ENCODE measurements at regions not wholly inside any gene's neighbourhood (a gene's known extent, or its start where the extent isn't known, plus 50 kb on each side); places are given as distances from the start of the nearest gene placed in this dataset.

DNA sequence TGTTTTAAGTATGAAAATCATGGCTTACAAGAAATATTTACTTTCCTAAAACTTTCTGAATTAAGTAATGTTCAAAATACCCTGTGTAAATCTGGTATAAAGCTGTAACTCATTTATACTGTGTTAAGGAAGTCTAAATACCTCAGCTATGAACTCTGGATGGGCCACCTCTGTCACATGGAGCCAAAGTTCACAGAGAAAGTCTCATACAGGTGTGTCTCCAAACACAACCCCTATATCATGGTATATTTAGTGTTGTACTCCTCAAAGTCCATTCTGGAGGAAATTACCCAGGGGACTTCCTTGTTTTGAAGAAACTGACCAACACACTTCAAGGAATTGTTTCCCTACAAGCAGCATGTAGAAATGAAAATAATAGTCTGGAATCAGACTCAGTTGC lies 909.2 kb upstream of the TENM4 start (continued):
- TF ChIP-seq, protein P1, sequence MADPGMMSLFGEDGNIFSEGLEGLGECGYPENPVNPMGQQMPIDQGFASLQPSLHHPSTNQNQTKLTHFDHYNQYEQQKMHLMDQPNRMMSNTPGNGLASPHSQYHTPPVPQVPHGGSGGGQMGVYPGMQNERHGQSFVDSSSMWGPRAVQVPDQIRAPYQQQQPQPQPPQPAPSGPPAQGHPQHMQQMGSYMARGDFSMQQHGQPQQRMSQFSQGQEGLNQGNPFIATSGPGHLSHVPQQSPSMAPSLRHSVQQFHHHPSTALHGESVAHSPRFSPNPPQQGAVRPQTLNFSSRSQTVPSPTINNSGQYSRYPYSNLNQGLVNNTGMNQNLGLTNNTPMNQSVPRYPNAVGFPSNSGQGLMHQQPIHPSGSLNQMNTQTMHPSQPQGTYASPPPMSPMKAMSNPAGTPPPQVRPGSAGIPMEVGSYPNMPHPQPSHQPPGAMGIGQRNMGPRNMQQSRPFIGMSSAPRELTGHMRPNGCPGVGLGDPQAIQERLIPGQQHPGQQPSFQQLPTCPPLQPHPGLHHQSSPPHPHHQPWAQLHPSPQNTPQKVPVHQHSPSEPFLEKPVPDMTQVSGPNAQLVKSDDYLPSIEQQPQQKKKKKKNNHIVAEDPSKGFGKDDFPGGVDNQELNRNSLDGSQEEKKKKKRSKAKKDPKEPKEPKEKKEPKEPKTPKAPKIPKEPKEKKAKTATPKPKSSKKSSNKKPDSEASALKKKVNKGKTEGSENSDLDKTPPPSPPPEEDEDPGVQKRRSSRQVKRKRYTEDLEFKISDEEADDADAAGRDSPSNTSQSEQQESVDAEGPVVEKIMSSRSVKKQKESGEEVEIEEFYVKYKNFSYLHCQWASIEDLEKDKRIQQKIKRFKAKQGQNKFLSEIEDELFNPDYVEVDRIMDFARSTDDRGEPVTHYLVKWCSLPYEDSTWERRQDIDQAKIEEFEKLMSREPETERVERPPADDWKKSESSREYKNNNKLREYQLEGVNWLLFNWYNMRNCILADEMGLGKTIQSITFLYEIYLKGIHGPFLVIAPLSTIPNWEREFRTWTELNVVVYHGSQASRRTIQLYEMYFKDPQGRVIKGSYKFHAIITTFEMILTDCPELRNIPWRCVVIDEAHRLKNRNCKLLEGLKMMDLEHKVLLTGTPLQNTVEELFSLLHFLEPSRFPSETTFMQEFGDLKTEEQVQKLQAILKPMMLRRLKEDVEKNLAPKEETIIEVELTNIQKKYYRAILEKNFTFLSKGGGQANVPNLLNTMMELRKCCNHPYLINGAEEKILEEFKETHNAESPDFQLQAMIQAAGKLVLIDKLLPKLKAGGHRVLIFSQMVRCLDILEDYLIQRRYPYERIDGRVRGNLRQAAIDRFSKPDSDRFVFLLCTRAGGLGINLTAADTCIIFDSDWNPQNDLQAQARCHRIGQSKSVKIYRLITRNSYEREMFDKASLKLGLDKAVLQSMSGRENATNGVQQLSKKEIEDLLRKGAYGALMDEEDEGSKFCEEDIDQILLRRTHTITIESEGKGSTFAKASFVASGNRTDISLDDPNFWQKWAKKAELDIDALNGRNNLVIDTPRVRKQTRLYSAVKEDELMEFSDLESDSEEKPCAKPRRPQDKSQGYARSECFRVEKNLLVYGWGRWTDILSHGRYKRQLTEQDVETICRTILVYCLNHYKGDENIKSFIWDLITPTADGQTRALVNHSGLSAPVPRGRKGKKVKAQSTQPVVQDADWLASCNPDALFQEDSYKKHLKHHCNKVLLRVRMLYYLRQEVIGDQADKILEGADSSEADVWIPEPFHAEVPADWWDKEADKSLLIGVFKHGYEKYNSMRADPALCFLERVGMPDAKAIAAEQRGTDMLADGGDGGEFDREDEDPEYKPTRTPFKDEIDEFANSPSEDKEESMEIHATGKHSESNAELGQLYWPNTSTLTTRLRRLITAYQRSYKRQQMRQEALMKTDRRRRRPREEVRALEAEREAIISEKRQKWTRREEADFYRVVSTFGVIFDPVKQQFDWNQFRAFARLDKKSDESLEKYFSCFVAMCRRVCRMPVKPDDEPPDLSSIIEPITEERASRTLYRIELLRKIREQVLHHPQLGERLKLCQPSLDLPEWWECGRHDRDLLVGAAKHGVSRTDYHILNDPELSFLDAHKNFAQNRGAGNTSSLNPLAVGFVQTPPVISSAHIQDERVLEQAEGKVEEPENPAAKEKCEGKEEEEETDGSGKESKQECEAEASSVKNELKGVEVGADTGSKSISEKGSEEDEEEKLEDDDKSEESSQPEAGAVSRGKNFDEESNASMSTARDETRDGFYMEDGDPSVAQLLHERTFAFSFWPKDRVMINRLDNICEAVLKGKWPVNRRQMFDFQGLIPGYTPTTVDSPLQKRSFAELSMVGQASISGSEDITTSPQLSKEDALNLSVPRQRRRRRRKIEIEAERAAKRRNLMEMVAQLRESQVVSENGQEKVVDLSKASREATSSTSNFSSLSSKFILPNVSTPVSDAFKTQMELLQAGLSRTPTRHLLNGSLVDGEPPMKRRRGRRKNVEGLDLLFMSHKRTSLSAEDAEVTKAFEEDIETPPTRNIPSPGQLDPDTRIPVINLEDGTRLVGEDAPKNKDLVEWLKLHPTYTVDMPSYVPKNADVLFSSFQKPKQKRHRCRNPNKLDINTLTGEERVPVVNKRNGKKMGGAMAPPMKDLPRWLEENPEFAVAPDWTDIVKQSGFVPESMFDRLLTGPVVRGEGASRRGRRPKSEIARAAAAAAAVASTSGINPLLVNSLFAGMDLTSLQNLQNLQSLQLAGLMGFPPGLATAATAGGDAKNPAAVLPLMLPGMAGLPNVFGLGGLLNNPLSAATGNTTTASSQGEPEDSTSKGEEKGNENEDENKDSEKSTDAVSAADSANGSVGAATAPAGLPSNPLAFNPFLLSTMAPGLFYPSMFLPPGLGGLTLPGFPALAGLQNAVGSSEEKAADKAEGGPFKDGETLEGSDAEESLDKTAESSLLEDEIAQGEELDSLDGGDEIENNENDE (IDR thresholded peaks at IDR 0.05; ENCODE audit: insufficient replicate concordance, low read length), result no peak
- TF ChIP-seq BACH1 (IDR thresholded peaks at IDR 0.05; ENCODE audit: low read length) (no peak), NANOG (IDR thresholded peaks at IDR 0.05; ENCODE audit: insufficient read depth, low read depth, low read length, poor library complexity, severe bottlenecking) (no peak), SIRT6 (IDR thresholded peaks at IDR 0.05; ENCODE audit: low read length) (no peak), RNF2 (IDR thresholded peaks at IDR 0.05; ENCODE audit: borderline replicate concordance, low read depth, low read length, missing control alignments, poor library complexity, severe bottlenecking) (no peak)
- TF ChIP-seq, protein P2, sequence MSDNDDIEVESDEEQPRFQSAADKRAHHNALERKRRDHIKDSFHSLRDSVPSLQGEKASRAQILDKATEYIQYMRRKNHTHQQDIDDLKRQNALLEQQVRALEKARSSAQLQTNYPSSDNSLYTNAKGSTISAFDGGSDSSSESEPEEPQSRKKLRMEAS (IDR thresholded peaks at IDR 0.05), result no peak

Measured in H1 (cell line).